ENCODE measurements at regions not wholly inside any gene's neighbourhood (a gene's known extent, or its start where the extent isn't known, plus 50 kb on each side); places are given as distances from the start of the nearest gene placed in this dataset.

- TF ChIP-seq ZNF274 (IDR thresholded peaks at IDR 0.05; ENCODE audit: low read depth, low read length) (no peak), YY1 (IDR thresholded peaks at IDR 0.05; ENCODE audit: insufficient read depth, insufficient read length) (no peak), SUZ12 (IDR thresholded peaks at IDR 0.05; ENCODE audit: extremely low read depth, insufficient read depth, insufficient read length) (no peak)
Measured at GRCh38 chr3:135440233-135440632, 525.3 kb upstream of the PPP2R3A start.

Measured in NT2/D1 (cell line).